ENCODE measurements at regions not wholly inside any gene's neighbourhood (a gene's known extent, or its start where the extent isn't known, plus 50 kb on each side); places are given as distances from the start of the nearest gene placed in this dataset.

DNA sequence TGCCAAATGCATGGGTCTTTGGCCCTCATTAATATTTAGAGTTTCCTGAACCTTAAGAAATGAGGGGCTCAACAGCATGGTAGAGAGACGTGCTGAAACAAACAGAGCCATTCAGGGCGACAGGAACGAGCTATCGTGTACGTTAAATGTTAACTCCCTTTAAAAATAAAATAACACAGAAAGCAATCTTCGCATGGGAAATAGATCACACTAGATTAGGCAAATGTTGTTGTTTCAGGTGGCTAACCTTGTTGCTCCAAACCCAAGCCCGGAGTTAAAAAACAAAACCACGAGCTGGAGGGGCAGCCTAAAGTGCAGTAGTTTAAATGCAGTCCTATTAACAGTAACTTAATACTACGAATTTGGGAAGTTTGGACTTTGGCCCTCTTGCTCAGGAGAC lies 177.4 kb upstream of the TRIB2 start:
- no peaks in the 10 kb centered on the region for H3K27me3 ChIP-seq (ENCODE audit: control insufficient read depth, insufficient read depth, low read length)
- H3K36me3 ChIP-seq (ENCODE audit: control insufficient read depth, insufficient read depth, low read length): no peaks in the 10 kb centered on the region
- H3K4me1 ChIP-seq (ENCODE audit: control insufficient read depth, insufficient read depth, low read length): no peaks in the 10 kb centered on the region
- no peak overlapping the region for H3K4me3 ChIP-seq (ENCODE audit: low read length)
- H3K9me3 ChIP-seq (ENCODE audit: control insufficient read depth, low read length): no peaks in the 10 kb centered on the region
- H3K9ac ChIP-seq (ENCODE audit: low read length): no peak overlapping the region

DNA sequence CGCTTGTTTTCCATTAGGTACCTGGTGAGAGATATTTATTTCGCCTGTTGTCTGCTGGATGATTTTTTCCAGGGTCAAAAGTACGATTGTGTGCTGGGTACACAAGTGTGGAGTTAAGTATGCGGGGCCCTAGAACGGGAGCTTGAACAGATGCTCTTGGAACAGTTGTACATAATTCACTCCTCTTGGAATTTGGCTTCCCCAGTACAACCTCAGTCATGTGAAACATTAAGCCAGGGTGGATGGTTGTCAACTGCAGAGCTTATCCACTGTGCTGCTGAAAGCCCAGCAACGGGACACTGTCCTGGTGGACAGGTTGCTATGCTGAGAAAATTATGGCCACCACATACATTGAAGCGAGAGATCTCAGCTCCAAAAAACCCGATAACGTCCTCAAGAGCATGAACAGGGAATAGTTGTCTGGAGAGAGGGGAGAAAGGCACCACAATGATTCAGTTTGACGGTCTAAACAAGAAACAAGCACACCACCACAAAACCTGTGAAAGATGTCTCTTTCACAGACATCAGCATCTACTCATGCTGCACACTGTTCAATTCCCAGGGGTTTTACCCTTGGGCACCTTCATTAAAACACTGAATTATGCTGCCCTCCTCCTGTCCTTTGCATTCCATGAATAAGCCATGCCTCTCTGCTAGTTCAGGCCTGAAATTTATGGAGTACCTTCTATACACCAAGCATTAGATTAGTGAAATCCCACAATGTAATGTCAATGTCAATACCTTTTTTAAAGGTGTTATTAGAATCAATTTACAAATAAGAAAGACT lies 176.8 kb upstream of the TRIB2 start:
- H3K4me3 ChIP-seq (ENCODE audit: low read length): no peak overlapping the region
- no peaks in the 10 kb centered on the region for H3K27me3 ChIP-seq (ENCODE audit: control insufficient read depth, insufficient read depth, low read length)
- H3K4me1 ChIP-seq (ENCODE audit: control insufficient read depth, insufficient read depth, low read length): no peaks in the 10 kb centered on the region
- H3K9ac ChIP-seq (ENCODE audit: low read length): no peak overlapping the region
- H3K9me3 ChIP-seq (ENCODE audit: control insufficient read depth, low read length): no peaks in the 10 kb centered on the region
- no peaks in the 10 kb centered on the region for H3K36me3 ChIP-seq (ENCODE audit: control insufficient read depth, insufficient read depth, low read length)

DNA sequence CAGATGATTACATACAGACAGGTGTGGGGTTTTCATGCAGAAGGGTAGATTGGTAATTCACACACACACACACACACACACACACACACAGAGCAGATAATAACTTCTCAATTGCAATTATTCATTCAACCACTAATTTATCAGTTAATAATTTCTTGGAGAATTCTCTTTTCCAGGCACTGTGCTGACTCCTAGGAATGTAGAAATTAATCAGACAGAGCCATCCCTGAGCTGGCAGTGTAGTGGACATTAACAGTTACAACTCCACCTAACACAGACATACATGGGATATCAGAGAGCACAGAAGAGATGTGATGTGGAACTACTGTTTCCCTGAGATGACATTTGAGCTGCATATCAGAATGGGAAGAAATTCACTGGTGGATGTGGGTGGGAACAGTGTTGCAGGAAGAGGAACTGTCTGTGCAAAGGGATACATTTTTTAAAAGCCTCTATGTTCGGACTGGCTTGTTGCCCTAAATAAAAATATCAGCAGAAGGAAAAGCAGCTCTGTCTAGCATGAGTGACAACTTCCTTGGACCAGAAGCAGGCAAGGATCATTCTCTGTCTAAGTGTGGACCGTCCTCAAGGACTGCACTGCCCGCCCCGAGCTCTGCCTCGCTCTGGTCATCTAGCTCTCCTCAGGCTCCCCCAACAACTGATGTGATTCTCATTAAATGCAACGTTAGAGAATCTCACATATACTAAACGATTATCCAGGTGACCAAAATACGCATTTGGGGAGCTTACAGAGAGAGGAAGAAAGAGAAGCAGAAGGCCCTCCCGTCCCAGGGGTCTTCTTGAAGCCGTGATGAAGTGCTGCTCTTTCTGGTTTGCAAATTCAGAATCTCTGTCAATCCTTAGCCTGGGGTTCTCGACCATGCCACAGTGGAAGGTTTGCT lies 173.4 kb upstream of the TRIB2 start:
- H3K9ac ChIP-seq (ENCODE audit: low read length): no peak overlapping the region
- no peak overlapping the region for H3K4me3 ChIP-seq (ENCODE audit: low read length)
- no peaks in the 10 kb centered on the region for H3K4me1 ChIP-seq (ENCODE audit: control insufficient read depth, insufficient read depth, low read length)
- no peaks in the 10 kb centered on the region for H3K36me3 ChIP-seq (ENCODE audit: control insufficient read depth, insufficient read depth, low read length)
- no peaks in the 10 kb centered on the region for H3K9me3 ChIP-seq (ENCODE audit: control insufficient read depth, low read length)
- H3K27me3 ChIP-seq (ENCODE audit: control insufficient read depth, insufficient read depth, low read length): no peaks in the 10 kb centered on the region

DNA sequence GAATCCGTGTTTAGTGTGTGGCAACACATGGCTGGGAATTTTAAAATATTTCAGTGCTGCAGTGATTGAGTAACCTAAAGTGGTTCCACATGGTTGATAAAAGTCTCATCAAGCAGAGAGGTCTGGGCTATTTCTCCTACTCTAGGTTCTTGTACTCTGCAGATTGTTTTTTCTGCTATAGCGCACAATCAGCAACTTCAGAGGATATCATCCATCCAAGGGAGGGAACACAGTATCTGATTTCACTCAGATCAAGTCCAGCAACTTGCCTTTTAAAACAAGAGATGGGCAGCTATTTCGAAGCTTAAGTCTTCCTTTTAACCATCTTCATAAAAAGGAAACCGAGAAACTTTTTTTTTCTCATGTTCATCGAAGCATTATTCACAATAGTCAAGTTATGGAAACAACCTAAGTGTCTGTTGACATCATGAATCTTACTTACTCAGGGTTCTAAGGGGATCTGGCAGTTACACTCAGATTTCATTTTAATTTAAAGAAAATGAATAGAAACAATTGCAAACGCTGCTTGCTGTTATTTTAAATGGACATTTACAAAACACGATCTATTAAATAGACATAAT lies 172.7 kb upstream of the TRIB2 start:
- H3K4me1 ChIP-seq (ENCODE audit: control insufficient read depth, insufficient read depth, low read length): no peaks in the 10 kb centered on the region

DNA sequence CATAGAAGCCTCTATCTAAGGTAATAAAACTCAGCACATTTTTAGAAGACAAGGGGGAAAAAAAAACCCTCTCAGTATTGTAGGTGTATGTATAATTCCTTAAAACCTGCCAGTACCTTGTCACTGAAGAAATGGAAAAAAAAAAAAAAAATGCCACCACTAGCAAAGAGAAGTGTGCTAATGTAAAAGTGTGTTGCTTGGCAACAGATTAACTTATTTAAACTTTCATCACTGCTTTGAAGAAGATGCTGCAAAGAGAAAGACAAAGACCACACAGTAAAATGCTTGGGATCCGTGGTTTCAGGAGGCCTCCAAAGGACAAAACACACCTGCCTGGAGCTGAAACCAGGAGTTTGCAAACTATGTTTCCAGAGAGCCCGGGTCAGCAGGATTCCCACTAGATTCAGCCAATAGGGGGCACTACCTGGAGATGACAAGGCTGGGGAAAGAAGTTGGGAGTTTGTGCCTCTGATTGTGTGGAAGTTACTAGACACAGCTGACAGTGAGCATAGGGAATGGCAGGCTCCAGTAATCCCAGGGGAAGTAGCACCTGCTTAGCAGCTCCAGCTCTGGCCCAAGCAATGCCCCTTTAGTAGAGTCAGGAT lies 169.1 kb upstream of the TRIB2 start:
- Histone ChIP-seq H3K36me3 (ENCODE audit: control insufficient read depth, insufficient read depth, low read length) (no peaks in the 10 kb centered on the region), H3K27me3 (ENCODE audit: control insufficient read depth, insufficient read depth, low read length) (no peaks in the 10 kb centered on the region), H3K9ac (ENCODE audit: low read length) (no peak overlapping the region), H3K9me3 (ENCODE audit: control insufficient read depth, low read length) (no peaks in the 10 kb centered on the region), H3K4me3 (ENCODE audit: low read length) (no peak overlapping the region), H3K4me1 (ENCODE audit: control insufficient read depth, insufficient read depth, low read length) (no peaks in the 10 kb centered on the region)

More for the DNA sequence above, 172.7 kb upstream of the TRIB2 start:
- Histone ChIP-seq H3K4me3 (ENCODE audit: low read length) (no peak overlapping the region), H3K9ac (ENCODE audit: low read length) (no peak overlapping the region), H3K36me3 (ENCODE audit: control insufficient read depth, insufficient read depth, low read length) (no peaks in the 10 kb centered on the region), H3K9me3 (ENCODE audit: control insufficient read depth, low read length) (no peaks in the 10 kb centered on the region), H3K27me3 (ENCODE audit: control insufficient read depth, insufficient read depth, low read length) (no peaks in the 10 kb centered on the region)

DNA sequence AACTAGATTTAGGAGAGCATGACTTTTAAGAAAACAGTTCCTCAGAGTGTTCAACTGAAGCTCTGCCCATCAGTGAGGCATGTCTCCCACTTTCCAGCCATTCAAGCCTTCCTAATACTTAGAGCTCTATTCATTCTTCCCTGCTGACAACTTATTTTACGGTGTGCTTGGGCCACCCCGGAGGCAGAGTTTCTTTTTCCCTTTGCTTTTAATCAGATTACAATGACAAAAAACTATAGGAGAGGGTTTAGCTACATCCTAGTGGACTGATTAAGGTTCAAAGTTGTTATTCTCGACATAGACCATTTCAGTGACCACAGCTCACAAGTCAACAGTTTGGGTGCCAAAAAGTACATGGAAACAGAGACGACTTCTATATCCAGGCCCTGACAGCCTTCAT lies 167.8 kb upstream of the TRIB2 start:
- H3K9ac ChIP-seq (ENCODE audit: low read length): no peak overlapping the region
- H3K36me3 ChIP-seq (ENCODE audit: control insufficient read depth, insufficient read depth, low read length): no peaks in the 10 kb centered on the region
- no peaks in the 10 kb centered on the region for H3K27me3 ChIP-seq (ENCODE audit: control insufficient read depth, insufficient read depth, low read length)
- H3K9me3 ChIP-seq (ENCODE audit: control insufficient read depth, low read length): no peaks in the 10 kb centered on the region
- no peaks in the 10 kb centered on the region for H3K4me1 ChIP-seq (ENCODE audit: control insufficient read depth, insufficient read depth, low read length)
- H3K4me3 ChIP-seq (ENCODE audit: low read length): no peak overlapping the region

DNA sequence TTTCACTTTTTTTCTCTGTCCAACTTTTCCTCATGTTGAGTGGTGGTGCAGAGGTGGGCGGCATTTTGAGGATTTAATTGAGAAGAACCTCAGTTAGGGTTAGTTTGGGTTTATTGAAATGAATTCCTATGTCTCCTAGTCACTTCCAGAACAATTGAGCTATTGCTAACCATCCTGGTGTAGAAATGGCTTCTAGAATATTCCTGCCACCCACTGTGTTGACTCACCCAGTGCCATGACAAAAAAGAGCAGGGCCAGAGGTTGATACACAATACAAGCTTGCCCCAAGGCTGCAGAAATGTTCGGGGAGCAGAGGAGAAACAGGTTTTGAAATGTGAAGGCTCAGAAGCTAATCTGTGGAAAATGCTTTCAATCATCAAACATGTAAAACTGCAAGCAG lies 167.1 kb upstream of the TRIB2 start:
- Histone ChIP-seq H3K27me3 (ENCODE audit: control insufficient read depth, insufficient read depth, low read length) (no peaks in the 10 kb centered on the region), H3K4me1 (ENCODE audit: control insufficient read depth, insufficient read depth, low read length) (no peaks in the 10 kb centered on the region), H3K9ac (ENCODE audit: low read length) (no peak overlapping the region), H3K36me3 (ENCODE audit: control insufficient read depth, insufficient read depth, low read length) (no peaks in the 10 kb centered on the region), H3K9me3 (ENCODE audit: control insufficient read depth, low read length) (no peaks in the 10 kb centered on the region), H3K4me3 (ENCODE audit: low read length) (no peak overlapping the region)

DNA sequence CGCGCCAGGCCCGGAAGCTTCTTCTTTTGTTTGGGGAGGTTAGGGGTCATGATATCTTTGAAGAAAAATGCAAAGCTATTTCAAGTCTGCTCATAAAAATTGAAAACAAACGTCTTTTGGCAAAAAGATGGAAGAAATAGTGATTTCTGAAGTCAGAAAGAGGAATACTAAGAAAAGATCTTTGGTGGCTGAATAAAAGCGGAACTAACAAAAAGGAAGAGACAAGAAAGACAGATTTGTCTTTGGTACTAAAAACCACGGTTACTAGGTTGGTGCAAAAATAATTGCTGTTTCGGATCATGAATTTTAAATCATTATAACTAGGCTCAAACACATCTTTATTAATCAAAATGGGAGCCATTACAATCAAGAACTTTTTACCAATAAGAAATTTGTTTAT lies 164.6 kb upstream of the TRIB2 start:
- no peak overlapping the region for H3K9ac ChIP-seq (ENCODE audit: low read length)
- no peak overlapping the region for H3K4me3 ChIP-seq (ENCODE audit: low read length)
- H3K9me3 ChIP-seq (ENCODE audit: control insufficient read depth, low read length): no peaks in the 10 kb centered on the region
- H3K4me1 ChIP-seq (ENCODE audit: control insufficient read depth, insufficient read depth, low read length): peaks cover 8% of the 10 kb centered on the region
- no peaks in the 10 kb centered on the region for H3K27me3 ChIP-seq (ENCODE audit: control insufficient read depth, insufficient read depth, low read length)
- no peaks in the 10 kb centered on the region for H3K36me3 ChIP-seq (ENCODE audit: control insufficient read depth, insufficient read depth, low read length)

DNA sequence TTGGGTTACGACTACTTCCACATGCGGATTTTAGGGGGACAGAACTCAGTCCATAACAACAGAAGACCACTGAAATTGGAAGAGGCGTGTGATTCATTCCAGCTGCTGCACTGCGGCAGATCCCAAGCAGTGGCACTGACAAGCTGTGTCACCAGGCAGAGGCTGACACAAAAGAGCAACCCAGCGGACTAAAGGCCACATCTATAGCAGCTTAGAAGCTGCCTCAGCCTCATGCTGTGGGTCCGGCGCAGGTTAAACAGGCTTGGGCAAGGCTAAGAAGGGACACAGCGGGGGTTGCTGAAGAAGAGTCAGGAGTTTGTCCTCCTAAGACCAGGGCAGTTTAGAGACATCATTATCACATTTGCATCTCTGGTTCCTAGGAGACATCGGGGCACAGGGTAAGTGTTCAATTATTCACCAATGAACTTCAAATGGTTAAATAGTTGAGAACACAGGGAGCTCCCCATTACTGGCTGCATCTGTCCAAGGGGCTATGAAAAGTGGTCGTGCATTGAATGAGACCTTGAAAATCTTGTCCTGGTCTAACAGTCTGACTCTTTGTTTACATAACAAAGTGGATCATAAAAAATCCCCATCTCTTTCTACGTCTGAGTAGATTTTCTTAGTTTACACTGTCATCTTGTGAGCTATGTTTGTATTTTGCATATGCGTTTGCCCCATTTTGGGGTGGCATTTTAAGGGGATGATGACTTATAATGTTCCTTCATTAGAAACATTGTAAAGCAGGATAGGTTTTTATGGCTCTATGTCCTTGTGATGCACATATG lies 162.3 kb upstream of the TRIB2 start:
- H3K36me3 ChIP-seq (ENCODE audit: control insufficient read depth, insufficient read depth, low read length): no peaks in the 10 kb centered on the region
- H3K4me3 ChIP-seq (ENCODE audit: low read length): no peak overlapping the region
- no peak overlapping the region for H3K9ac ChIP-seq (ENCODE audit: low read length)
- no peaks in the 10 kb centered on the region for H3K27me3 ChIP-seq (ENCODE audit: control insufficient read depth, insufficient read depth, low read length)
- peaks cover 8% of the 10 kb centered on the region for H3K4me1 ChIP-seq (ENCODE audit: control insufficient read depth, insufficient read depth, low read length)
- H3K9me3 ChIP-seq (ENCODE audit: control insufficient read depth, low read length): no peaks in the 10 kb centered on the region

DNA sequence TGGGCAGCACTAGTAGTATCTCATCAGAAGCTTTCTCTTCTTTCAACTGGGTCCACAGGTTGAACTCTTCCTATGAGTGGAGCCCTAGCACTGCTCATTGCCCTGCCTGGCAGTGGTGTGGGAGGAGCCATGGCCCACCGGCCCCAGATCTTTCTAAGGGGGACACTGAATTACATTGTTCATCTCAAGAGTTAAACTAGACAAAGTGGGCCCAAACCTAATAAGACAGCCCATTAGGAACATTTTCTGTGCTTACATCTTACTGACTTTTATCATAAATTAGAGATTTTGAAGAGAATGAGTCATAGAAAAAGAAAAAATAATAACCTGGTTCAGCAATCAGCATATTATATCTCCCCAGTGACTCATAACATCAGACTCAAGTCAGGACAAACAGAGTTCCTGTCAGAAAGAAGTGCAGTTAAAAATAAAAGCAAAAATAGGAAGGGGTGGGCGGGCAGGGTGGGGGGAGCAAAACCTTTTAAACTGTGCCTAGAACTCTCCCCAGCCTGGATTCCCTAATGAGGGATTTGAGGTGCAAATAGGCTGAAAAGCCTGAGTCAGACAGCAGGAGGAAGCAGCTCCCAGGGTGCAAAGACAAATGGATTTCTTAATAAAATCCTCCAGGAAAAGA lies 161.6 kb upstream of the TRIB2 start:
- Histone ChIP-seq H3K27me3 (ENCODE audit: control insufficient read depth, insufficient read depth, low read length) (no peaks in the 10 kb centered on the region), H3K9ac (ENCODE audit: low read length) (no peak overlapping the region), H3K4me3 (ENCODE audit: low read length) (no peak overlapping the region), H3K36me3 (ENCODE audit: control insufficient read depth, insufficient read depth, low read length) (no peaks in the 10 kb centered on the region), H3K4me1 (ENCODE audit: control insufficient read depth, insufficient read depth, low read length) (peaks cover 8% of the 10 kb centered on the region), H3K9me3 (ENCODE audit: control insufficient read depth, low read length) (no peaks in the 10 kb centered on the region)

DNA sequence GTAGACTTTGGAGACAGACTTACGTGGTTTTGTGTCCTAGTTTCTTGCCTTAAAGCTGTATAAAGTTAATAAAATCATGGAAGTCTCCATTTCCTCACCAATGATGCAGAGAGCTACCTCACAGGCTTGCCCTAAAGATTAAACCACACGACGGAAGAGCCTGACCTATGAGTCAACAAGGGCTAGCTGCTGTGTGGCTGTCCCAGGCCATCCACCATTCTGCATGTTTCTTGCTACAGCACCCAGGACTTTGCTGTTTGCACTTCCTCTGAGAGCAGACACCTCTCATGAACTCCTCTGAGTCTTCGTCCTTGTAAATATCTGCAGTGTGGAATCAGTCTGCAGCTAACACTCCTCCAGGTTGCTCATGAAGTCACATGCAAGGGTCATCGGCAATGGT lies 160.0 kb upstream of the TRIB2 start:
- no peak overlapping the region for H3K4me3 ChIP-seq (ENCODE audit: low read length)
- no peaks in the 10 kb centered on the region for H3K27me3 ChIP-seq (ENCODE audit: control insufficient read depth, insufficient read depth, low read length)

More for the DNA sequence above, 160.0 kb upstream of the TRIB2 start:
- no peaks in the 10 kb centered on the region for H3K36me3 ChIP-seq (ENCODE audit: control insufficient read depth, insufficient read depth, low read length)
- H3K4me1 ChIP-seq (ENCODE audit: control insufficient read depth, insufficient read depth, low read length): peaks cover 8% of the 10 kb centered on the region
- H3K9me3 ChIP-seq (ENCODE audit: control insufficient read depth, low read length): no peaks in the 10 kb centered on the region
- H3K9ac ChIP-seq (ENCODE audit: low read length): no peak overlapping the region

Measured in mucosa of stomach (tissue), 1 donor.